MCF 10A (cell line): ENCODE measurements at regions not wholly inside any gene's neighbourhood (a gene's known extent, or its start where the extent isn't known, plus 50 kb on each side); places are given as distances from the start of the nearest gene placed in this dataset.

Source experiments
- BruUV-seq: library from RNA; stranded (reverse); fragments of 400-500 nt; replicated peaks from 2 replicates; lab custom pipeline; 2021; lab: Mats Ljungman, UMichigan
- CTCF ChIA-PET: fragments of 300-600 bp; sonication (Branson Sonifier 250); formaldehyde crosslinking; extraction: SDS; loops from one replicate; lab custom pipeline; 2021; ENCODE audit warnings: antibody characterized with exemption, inconsistent platforms; lab: Yijun Ruan, JAX
- POLR2A ChIA-PET: fragments of 300-600, 350-650 bp; sonication (Branson Sonifier 250); formaldehyde crosslinking; extraction: SDS; loops from one replicate; lab custom pipeline; 2020; ENCODE audit warnings: antibody characterized with exemption, inconsistent platforms; lab: Yijun Ruan, JAX
- DNase-seq: peaks from one replicate; pipeline ENCODE4 v3.0.0-alpha.2; 2018; ENCODE audit not compliant: unreplicated experiment
- H3K27ac Mint-ChIP-seq: one replicate; pipeline ENCODE4 v1.8.0; 2022; ENCODE audit warnings: mild to moderate bottlenecking, low read depth, mixed read lengths; ENCODE audit not compliant: unreplicated experiment
- H3K27me3 Mint-ChIP-seq: one replicate; pipeline ENCODE4 v1.8.0; 2022; ENCODE audit warnings: mixed read lengths; ENCODE audit not compliant: insufficient read depth, unreplicated experiment
- H3K36me3 Mint-ChIP-seq: one replicate; pipeline ENCODE4 v1.8.0; 2022; ENCODE audit warnings: mild to moderate bottlenecking, moderate library complexity, mixed read lengths; ENCODE audit not compliant: insufficient read depth, unreplicated experiment
- H3K4me1 Mint-ChIP-seq: one replicate; pipeline ENCODE4 v1.8.0; 2022; ENCODE audit warnings: mixed read lengths; ENCODE audit not compliant: insufficient read depth, unreplicated experiment
- H3K4me3 Mint-ChIP-seq: one replicate; pipeline ENCODE4 v1.8.0; 2022; ENCODE audit warnings: mild to moderate bottlenecking, moderate library complexity, mixed read lengths; ENCODE audit not compliant: unreplicated experiment
- H3K9me3 Mint-ChIP-seq: one replicate; pipeline ENCODE4 v1.8.0; 2022; ENCODE audit warnings: mixed read lengths; ENCODE audit not compliant: unreplicated experiment
- intact Hi-C: fragments of 100-400 bp; cut with micrococcal nuclease; formaldehyde crosslinking; loops from 2 replicates; pipeline ENCODE4 v1.14.1; 2022
- TF ChIP-seq, protein P1 (sequence below): fragments of 200-600 bp; IDR thresholded peaks from one replicate; pipeline ENCODE4 v1.8.0; 2022; ENCODE audit warnings: antibody characterized with exemption, mild to moderate bottlenecking; ENCODE audit not compliant: unreplicated experiment

DNA sequence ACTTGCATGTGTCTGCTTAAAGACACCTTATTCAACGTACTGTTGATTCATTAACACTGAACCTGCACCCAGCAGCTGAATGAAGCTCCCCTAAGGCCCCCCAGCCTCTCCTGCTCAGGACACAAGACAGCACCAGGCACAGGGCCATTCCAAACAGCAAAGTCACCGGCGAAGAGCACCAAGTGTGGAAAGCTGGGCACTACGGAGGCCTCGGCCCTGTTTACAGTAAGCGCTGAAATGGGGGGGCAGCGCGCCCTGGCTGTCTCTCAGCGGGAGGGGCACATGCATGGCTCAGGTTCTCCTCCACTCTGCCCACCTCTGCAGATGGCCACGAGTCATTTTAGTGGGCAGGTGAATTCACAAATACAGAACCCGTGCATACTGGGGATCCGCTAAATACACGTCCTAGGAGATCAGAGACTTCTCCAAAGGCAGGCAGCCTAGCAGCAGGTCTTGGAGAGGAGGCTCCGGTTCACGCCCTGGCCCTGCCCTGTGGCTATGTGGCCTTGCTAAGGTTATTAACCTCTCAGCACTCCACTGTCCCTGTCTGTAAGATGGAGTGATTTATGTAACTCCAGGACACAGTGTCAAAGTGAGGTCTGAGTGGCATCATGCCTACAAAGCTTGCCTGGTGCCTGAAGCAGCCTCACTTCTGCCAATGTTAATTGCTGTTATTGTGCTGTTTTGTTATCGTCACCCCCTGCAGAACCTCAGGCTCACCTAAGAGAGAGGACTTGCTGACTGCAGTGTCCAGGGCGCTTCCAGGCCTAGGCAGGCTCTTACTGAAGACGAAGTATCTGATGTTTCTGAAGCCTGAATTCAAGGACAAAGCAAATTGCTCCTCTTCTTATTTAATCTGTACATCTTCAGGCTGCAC lies 207.4 kb upstream of the SOX1 start:
- Mint-ChIP-seq H3K27me3 (no peaks in the 10 kb centered on the region), H3K27ac (no peak overlapping the region), H3K9me3 (peaks cover 29% of the 10 kb centered on the region), H3K36me3 (peaks cover 6% of the 10 kb centered on the region), H3K4me1 (no peaks in the 10 kb centered on the region), H3K4me3 (no peak overlapping the region)
- POLR2A ChIA-PET, result no interaction called here
- intact Hi-C loops, result no loop called here
- CTCF ChIA-PET, result no interaction called here
- TF ChIP-seq, protein P1, sequence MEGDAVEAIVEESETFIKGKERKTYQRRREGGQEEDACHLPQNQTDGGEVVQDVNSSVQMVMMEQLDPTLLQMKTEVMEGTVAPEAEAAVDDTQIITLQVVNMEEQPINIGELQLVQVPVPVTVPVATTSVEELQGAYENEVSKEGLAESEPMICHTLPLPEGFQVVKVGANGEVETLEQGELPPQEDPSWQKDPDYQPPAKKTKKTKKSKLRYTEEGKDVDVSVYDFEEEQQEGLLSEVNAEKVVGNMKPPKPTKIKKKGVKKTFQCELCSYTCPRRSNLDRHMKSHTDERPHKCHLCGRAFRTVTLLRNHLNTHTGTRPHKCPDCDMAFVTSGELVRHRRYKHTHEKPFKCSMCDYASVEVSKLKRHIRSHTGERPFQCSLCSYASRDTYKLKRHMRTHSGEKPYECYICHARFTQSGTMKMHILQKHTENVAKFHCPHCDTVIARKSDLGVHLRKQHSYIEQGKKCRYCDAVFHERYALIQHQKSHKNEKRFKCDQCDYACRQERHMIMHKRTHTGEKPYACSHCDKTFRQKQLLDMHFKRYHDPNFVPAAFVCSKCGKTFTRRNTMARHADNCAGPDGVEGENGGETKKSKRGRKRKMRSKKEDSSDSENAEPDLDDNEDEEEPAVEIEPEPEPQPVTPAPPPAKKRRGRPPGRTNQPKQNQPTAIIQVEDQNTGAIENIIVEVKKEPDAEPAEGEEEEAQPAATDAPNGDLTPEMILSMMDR, result no peak
- DNase-seq, result no peak
- no TSS peak for BruUV-seq

DNA sequence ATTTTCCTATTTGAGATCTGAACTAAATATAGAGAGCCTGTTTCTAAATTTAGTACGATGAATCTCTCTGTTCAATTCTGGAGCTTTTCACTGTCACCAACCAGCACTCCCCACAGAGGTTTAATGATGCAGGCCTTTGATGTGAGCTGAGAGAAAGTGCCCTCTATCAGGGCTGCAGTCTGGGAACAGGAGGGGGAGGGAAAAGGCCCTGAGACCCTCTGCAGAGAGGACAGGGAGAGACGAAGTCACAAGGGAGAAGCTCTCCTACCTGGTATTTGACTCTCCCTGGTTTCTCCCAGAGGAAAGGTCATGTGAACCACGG lies 206.8 kb upstream of the SOX1 start:
- CTCF ChIA-PET, result no interaction called here
- no TSS peak for BruUV-seq
- POLR2A ChIA-PET, result no interaction called here
- intact Hi-C loops, result no loop called here
- no peak overlapping the region for H3K4me3 Mint-ChIP-seq
- DNase-seq, result no peak
- no peaks in the 10 kb centered on the region for H3K4me1 Mint-ChIP-seq
- no peak overlapping the region for H3K27ac Mint-ChIP-seq
- H3K36me3 Mint-ChIP-seq, result peaks cover 6% of the 10 kb centered on the region
- TF ChIP-seq, protein P1, result no peak
- H3K9me3 Mint-ChIP-seq, result peaks cover 29% of the 10 kb centered on the region
- no peaks in the 10 kb centered on the region for H3K27me3 Mint-ChIP-seq

DNA sequence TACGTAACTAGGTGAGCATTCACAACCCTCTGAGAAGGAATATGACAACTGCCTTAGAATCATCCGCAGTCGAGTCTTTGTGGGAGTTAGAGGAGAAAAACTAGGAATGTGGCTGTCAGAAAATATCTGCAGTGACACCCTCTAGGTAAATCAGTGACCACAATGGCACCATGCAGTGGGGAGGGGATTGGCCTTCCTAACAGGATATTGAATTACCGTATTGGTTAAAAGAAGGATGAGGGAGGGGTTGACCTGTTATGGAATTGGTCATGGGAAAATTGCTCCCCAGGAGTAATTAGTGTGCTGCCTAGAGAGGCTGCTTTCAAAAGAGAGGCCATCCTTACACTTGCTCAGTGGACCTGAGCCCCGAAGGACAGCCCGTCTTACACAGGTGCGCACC lies 205.6 kb upstream of the SOX1 start:
- Mint-ChIP-seq H3K27me3 (no peaks in the 10 kb centered on the region), H3K27ac (no peak overlapping the region), H3K36me3 (peaks cover 6% of the 10 kb centered on the region), H3K9me3 (peaks cover 29% of the 10 kb centered on the region), H3K4me1 (no peaks in the 10 kb centered on the region), H3K4me3 (no peak overlapping the region)
- BruUV-seq, result no TSS peak
- intact Hi-C loops, result no loop called here
- TF ChIP-seq, protein P1, result no peak
- POLR2A ChIA-PET, result no interaction called here
- DNase-seq, result no peak
- CTCF ChIA-PET, result no interaction called here

DNA sequence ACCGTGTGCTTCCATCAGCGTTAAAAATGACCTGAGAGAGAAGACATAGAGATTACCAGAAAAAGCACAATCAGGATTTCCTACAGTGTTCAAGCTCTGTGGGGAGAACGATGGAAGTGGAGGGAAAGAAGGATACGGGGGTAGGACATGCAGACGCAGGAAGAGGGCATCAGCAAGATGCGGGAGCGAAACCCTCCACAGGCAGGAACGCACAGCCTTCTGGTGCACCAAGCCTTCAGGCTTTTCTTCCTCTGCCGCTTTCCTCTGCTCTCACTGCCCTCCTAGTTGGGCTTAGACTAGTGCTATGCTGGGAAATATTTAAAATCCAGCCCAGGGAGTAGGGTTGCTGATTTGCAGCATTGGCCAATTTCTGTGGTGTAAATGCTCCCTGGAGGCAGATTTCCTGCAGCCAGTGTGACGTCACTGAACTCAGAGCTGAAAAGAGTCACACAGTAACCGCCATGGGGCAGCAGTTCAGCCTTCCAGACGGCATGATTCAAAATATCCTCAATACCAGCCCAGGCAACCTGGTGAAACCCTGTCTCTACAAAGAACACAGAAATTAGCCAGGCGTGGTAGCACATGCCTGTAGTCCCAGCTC lies 205.1 kb upstream of the SOX1 start:
- H3K9me3 Mint-ChIP-seq, result peaks cover 29% of the 10 kb centered on the region
- H3K27ac Mint-ChIP-seq, result no peak overlapping the region
- no peaks in the 10 kb centered on the region for H3K27me3 Mint-ChIP-seq
- ChIA-PET POLR2A (no interaction called here), CTCF (no interaction called here)
- H3K4me1 Mint-ChIP-seq, result no peaks in the 10 kb centered on the region
- BruUV-seq, result no TSS peak
- intact Hi-C loops, result no loop called here
- TF ChIP-seq, protein P1, result no peak
- no peak for DNase-seq
- peaks cover 6% of the 10 kb centered on the region for H3K36me3 Mint-ChIP-seq
- H3K4me3 Mint-ChIP-seq, result no peak overlapping the region
